ENCODE measurements at regions not wholly inside any gene's neighbourhood (a gene's known extent, or its start where the extent isn't known, plus 50 kb on each side); places are given as distances from the start of the nearest gene placed in this dataset.

DNA sequence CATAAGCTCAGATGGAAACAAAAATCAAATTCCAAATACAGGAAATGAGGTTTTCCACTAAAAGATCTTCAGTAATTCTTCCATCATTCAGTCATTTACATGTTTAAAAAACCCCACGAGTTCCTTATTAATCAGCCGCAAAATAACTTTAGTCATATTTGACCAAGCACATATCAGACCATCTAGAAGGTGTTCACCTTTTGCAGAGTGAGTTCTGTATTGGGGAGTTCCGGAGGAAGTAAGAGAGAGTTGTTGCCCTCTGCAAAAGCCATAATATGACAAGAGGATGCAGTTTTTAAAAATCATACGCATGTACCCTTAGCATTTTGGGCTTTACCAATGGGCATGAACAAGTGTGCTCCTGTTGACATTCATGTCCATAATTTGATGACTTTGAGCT is 61.6 kb downstream of the CCR1 start:
- no peak for DNase-seq (ENCODE audit: low read depth)

- no peak for DNase-seq (ENCODE audit: low read depth)
Observed at GRCh38 chr3:46146021-46146420, 62.1 kb downstream of the CCR1 start.

DNA sequence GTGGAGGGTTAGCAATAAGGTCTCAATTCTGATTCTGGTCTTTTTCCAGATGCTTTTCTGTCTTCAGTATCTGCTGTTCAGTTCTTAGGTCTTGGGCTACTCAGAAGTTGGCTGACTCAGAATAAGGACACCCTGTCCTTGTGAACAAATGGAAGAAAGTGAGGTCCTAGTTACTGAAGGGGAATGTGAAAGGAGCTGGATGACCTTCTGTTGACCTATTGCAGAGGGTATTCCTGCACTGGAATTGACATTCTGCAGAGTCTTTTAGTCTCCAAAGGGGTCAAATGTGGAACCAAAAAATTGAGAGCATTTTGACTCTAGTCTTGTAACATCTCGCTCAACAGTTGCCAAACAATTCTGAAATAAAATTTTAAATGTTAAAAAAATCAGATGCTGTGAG is 63.0 kb downstream of the CCR1 start:
- no peak for DNase-seq (ENCODE audit: low read depth)

DNA sequence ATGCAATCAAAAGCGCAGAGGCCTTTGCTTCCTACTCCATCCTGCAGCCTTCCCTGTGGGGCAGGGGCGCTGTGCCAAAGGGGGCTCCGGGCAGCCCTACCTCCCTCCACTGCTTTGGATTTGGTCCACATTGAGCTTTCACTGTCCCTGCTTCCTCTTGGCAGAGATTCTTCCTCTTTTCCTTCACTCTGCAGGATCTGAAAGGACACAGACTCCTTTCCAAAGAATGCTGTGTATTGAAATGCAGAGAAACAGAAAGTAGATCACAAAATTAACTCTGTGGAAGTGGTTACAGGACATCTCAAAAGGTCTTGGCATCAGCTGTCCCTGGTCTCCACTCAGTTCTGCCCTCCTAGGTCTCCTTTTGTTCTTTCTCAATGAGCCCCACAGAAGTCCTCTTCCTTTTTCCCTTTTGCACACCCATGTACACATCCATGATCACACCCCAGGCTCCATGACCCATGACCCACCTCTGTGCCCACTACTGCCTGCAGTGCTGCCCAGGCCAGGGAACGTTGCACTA is 64.1 kb downstream of the CCR1 start:
- DNase-seq (ENCODE audit: low read depth), result no peak

DNA sequence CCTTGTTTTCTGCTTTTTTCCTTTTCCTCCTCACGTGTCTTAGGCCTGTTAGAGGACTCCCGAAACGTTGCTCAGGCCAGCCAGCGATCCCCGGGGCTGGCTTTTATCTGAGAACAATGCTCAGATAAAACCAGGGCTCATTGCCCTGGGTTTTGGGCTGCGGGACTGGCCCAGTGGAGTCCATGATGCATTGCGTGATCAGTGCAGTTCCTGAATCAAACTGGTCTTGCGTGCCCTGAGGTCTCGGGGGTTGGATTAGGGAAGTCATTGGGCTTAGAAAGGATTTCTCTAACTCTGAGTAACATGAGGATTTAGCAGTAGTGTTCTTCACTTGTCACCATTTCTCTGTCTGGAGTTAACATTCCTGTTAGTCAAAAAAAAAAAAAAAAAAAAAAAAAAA is 66.3 kb downstream of the CCR1 start:
- no peak for DNase-seq (ENCODE audit: low read depth)

DNA sequence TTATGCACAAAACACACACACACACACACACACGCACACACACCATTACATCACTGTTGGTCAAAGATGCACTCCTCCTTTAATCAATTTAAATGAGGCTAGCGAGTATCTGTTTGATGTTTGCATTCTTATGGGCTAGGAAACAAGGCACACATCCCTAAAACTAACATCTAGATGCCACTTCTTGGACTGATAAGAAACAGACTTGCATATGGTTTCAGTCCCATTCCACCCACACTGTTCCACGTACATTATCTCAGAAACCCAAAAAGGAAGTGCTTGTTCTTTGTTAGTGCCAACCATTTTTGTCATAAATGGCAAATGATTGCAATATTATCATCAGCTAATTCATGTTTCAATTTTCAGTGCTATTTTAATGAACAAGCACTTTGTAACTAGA is 69.5 kb downstream of the CCR1 start:
- DNase-seq (ENCODE audit: low read depth), result no peak

- DNase-seq (ENCODE audit: low read depth), result no peak
Observed at GRCh38 chr3:46135475-46135874, 72.6 kb downstream of the CCR1 start.

- DNase-seq (ENCODE audit: low read depth), result no peak
Observed at GRCh38 chr3:46133285-46133684, 74.8 kb downstream of the CCR1 start.

DNA sequence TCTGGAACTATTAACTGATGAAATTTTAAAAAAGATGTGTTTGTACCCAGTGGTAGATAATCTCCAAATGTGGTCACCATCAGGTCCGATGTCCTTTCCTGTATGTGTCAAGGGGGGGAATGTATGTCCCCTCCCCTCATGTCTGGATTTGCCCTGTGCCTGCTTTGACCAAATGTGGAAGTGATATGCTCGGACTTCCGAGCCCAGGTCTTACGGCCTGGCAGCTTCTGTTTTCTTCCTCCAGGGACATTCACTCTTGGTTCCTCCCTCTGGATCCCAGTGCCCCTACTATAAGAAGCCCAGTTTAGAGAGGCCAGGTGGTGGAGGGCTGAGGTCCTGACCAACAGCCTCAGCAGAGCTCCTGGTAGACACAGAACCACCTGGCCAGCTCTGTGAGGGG is 75.5 kb downstream of the CCR1 start:
- DNase-seq (ENCODE audit: low read depth), result no peak

DNA sequence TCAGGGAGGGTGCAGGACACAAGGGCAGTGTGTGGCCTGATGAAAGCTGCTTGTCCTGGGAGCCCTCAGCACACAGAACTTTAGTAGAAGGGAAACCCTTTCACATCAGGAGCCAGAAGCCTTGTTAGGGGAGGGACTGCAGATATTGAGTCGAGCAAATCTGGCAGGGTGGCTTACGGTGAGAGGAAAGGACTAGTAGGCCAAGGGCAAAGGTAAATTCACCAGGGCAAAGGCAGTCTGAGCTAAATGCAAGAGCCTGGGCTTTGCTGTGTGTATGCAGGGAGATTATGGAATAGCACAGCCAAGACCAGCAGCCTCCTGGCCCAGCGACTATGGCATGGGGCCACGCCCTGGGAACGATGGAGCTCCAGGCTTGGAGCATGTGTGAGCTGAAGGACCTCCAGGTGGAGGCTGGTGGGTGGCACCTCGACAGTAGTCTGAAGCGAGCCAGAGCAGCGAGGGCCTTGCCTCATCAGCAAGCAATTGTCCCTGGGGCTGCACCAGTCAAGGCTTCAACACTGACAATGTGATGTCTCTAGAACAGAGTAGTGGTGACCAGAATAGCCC is 76.1 kb downstream of the CCR1 start:
- no peak for DNase-seq (ENCODE audit: low read depth)

DNA sequence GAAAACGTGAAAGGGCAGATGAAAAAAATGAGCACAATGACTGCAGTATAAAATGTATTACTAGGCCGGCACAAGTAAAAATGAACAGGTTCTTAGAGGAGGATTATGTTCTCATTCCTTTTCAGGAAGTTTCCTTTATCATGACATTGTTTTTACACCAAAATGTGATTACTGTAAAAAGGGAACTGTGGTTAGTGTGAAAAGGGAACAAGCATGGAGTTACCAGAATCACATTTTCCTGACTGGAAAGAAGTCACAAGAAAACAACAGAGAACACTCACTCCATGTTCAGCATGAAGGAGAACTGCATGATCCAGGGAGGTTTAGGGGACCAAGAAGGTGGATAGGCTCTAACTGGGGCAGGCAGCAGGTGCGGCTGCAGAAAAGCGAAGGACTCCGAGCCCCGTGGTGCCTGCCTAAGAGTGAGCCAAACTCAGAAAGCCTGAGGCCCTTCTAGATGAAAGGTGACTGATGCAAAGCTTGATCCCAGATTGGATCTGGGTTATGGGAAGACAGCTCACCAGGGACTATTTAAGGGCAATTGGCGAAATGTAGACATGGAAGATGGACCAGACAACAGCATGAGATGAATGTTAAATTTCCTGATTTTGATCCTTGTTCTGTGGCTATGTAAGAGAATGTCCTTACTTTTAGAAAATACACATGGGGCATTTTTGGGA is 77.3 kb downstream of the CCR1 start:
- no peak for DNase-seq (ENCODE audit: low read depth)

DNA sequence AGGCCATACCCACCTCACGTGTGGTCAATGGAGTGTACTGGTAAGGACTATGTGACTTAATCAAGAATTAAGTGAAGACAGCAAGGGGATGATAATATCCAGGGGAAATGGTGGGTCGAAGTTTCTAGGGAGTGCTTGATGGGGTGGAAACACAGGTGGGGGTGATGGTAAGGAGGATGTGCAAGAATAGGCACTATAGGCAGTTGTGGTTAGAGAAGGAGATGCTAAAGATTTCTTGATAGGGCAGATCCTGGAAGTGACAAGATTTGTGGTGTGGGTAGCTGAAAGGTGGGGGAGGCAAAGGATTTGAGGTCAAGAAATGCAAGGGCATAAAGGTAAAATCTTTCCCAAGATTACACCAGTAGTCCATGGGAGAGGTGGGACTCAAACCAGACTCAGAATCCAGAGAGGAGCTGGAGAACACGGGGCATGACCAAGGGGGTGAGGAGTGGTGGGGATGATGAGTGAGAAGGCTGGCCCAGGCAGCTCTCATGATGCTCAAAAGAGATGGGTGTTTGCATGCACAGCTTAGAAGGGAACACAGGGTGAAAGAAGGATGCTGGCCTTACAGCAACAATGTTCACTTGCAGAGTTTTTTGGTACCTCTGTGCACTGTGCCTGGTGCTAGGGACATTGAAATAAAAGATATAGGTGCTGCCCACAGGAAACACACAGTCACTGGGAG is 78.4 kb downstream of the CCR1 start:
- DNase-seq (ENCODE audit: low read depth), result no peak

DNA sequence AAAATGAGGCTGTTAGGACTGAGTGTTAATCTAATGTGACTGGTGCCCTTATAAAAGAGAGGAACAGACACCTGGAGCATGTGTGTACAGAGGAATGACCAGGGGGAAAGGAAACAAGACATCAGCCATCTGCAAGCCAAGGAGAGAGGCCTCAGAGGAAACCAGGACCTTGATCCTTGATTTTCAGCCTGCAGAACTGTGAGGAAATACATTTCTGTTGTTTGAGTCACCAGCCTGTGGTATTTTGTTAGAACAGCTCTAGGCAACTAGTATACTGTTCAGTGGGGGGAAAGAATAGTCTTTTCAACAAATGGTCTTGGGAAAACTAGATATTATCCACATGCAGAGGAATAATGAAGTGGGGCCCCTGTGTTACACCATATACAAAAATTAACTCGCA is 80.6 kb downstream of the CCR1 start:
- no peak for DNase-seq (ENCODE audit: low read depth)

DNA sequence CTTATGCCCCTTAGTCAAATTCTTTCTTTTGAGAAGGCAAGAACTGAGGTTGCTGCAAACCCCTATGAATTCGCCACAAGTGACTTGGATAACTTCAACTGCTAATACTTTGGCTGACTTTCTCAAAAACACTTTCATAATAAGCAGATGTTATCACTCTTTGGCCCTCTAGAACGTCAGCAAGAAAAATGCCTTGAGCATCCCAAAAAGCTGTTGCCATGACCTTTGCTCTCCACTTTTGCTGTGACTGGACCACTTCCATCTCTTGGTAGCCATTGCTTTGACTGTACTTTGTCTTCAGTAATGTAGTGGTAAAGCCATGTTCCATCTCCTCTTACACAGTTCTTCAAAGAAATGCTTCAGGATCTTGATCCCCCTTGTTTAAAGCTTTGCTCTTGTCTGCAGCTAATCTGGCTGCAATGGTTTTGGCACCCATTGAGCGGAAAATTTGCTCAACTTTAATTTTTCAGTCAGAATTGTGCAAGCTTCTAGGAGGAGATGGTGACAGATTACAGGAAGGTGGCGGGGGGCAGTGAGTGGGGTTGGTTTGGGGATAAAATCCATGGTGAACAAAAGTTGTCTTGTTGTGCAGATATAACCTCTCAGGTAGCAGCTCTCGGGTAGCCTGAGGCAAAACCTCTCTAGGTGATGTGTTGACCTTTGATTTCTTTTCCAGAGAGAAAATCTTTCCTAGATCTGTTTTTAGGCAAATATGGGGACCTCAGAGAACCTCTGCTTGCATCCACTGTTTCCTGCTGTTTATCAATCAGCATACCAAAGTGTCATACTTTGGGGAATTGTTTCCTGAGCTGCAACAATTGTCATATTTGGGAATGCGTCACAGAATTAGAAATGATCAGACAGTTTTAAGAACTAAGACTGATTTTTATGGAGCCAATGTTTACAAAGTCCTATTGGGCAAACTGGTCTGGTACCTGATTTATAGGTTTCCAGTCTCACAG is 83.6 kb downstream of the CCR1 start:
- no peak for DNase-seq (ENCODE audit: low read depth)

DNA sequence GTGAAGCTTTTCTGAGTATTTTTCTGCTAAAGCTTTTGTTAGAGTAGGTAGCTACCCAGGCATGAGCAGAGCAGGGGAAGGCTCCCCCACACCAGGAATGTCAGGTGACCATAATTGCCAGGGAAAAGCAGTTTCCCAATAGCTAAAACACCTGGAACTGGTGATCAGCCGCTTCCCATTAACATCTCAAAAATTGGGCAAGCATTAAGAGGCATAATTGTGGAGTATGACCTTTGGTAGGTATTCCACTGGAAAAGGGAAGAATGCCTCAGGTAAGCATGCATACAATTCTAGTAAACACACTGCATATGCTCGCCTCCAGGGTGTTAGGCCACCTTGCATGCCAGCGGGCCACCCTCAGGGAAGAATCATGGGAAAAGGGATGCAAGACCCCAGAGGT is 84.5 kb downstream of the CCR1 start:
- no peak for DNase-seq (ENCODE audit: low read depth)

DNA sequence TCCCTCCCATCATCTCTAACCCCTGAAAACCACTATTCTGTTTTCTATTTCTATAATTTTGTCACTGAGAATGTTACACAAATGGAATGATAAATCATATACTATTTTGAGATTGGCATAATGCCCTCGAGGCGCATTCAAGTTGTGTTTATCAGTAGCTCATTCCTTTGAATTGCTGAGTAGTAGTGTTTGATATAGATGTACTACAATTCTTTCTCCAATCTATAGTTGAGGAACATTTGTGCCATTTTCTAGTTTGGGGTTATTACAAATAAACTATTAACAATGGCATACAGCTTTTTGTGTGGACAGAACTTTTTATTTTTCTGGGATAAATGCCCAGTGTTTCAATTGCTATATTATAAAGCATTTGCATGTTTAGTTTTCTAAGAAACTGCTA is 86.0 kb downstream of the CCR1 start:
- DNase-seq (ENCODE audit: low read depth), result no peak

GRCh38 chr3:46120983-46121382 is 87.1 kb downstream of the CCR1 start:
- no peak for DNase-seq (ENCODE audit: low read depth)

DNA sequence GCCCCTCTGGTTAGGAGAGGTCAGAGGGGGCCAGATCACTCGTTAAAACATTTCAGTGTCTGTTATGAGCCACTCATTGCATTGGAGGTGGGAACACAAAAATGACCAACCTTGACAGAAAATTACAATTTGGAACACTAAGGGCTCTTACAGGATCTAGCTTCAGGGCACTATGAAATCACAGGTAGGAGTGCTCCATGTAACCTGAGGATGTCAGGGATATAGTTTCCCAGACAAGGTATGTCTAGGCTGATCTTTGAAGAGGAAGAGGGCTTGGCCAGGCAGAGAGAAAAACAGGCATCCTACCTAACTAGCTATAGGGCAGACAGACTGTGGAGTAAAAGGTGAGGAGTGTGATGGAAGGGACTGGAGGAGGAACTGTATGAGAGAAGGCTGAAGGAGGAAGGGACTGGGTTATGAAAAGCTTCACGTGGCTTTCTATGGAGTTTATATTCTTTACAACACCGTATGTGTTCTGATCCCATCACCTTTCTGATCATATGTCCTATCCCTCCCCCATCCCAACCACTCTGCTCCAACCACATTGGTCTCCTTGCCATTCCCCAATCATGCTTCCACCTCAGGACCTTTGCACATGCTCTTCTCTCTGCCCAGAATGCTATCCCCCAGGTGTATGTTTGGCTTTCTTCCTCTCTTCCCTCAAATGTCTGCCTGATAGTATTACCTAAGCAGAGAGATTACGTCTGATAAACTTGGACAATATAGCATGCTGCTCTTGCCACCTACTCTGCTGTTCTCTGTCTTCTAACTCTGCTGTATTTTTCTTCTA is 88.2 kb downstream of the CCR1 start:
- no peak for DNase-seq (ENCODE audit: low read depth)

DNA sequence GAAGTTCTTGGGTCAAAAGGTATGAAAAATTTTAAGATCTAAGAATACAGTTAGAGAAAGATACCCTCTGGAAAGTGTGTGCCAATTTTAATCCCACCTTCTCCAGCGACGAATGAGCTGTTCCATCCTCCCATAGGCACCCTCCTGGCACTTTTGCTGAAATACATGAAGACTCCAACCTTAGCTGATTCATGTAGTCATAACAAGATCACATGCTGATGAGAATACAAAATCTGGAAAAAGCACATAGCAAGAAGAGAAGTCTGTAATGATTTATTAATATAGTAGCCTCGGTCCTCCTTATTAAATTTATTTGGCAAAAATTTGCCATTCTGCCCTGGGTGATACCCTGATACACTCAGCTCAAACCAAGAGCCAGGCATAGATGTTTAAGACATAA is 88.9 kb downstream of the CCR1 start:
- no peak for DNase-seq (ENCODE audit: low read depth)

DNA sequence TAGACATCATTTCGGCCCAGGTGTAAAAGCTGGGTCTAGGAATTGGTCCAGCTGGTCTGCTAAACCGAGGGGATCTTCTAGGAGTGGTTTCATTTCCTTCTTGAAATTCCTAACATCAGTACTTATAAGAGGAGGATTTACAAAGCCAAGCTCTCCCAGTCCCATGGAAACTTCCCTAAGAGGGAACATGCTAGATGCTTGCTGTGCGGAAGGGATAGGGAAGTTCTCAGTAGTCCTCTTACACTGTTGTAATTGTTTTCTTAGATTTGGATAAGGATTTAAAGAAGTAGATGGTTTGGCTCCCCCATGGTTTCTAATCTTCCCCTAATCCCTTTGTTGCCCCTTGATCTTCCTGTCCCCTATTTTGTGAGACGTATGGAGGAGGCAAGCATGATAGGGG is 89.7 kb upstream of the XCR1 start:
- DNase-seq (ENCODE audit: low read depth), result no peak

- DNase-seq (ENCODE audit: low read depth), result no peak
Observed at GRCh38 chr3:46114323-46114988, 87.2 kb upstream of the XCR1 start.
